ENCODE measurements at regions not wholly inside any gene's neighbourhood (a gene's known extent, or its start where the extent isn't known, plus 50 kb on each side); places are given as distances from the start of the nearest gene placed in this dataset.

- Histone ChIP-seq H3K36me3 (ENCODE audit: control insufficient read depth, insufficient read depth, low read length) (no peaks in the 10 kb centered on the region), H3K9ac (ENCODE audit: low read length) (no peak overlapping the region), H3K27me3 (ENCODE audit: control insufficient read depth, insufficient read depth, low read length) (no peaks in the 10 kb centered on the region), H3K9me3 (ENCODE audit: control insufficient read depth, low read length) (no peaks in the 10 kb centered on the region), H3K4me1 (ENCODE audit: control insufficient read depth, insufficient read depth, low read length) (no peaks in the 10 kb centered on the region), H3K4me3 (ENCODE audit: low read length) (no peak overlapping the region)
Observed at GRCh38 chr6:4675121-4675520, 101.1 kb upstream of the CDYL start.

- H3K27me3 ChIP-seq (ENCODE audit: control insufficient read depth, insufficient read depth, low read length), result no peaks in the 10 kb centered on the region
Observed at GRCh38 chr6:4673861-4674260, 102.3 kb upstream of the CDYL start.

GRCh38 chr6:4672772-4673171 is 103.4 kb upstream of the CDYL start:
- Histone ChIP-seq H3K4me1 (ENCODE audit: control insufficient read depth, insufficient read depth, low read length) (no peaks in the 10 kb centered on the region), H3K9me3 (ENCODE audit: control insufficient read depth, low read length) (no peaks in the 10 kb centered on the region), H3K4me3 (ENCODE audit: low read length) (no peak overlapping the region), H3K27me3 (ENCODE audit: control insufficient read depth, insufficient read depth, low read length) (no peaks in the 10 kb centered on the region), H3K36me3 (ENCODE audit: control insufficient read depth, insufficient read depth, low read length) (no peaks in the 10 kb centered on the region), H3K9ac (ENCODE audit: low read length) (no peak overlapping the region)

More at GRCh38 chr6:4673861-4674260, 102.3 kb upstream of the CDYL start:
- Histone ChIP-seq H3K36me3 (ENCODE audit: control insufficient read depth, insufficient read depth, low read length) (no peaks in the 10 kb centered on the region), H3K9me3 (ENCODE audit: control insufficient read depth, low read length) (no peaks in the 10 kb centered on the region), H3K4me3 (ENCODE audit: low read length) (no peak overlapping the region), H3K9ac (ENCODE audit: low read length) (no peak overlapping the region), H3K4me1 (ENCODE audit: control insufficient read depth, insufficient read depth, low read length) (no peaks in the 10 kb centered on the region)

GRCh38 chr6:4671587-4672115 is 104.6 kb upstream of the CDYL start:
- H3K27me3 ChIP-seq (ENCODE audit: control insufficient read depth, insufficient read depth, low read length), result no peaks in the 10 kb centered on the region
- no peak overlapping the region for H3K9ac ChIP-seq (ENCODE audit: low read length)
- H3K4me3 ChIP-seq (ENCODE audit: low read length), result no peak overlapping the region
- no peaks in the 10 kb centered on the region for H3K9me3 ChIP-seq (ENCODE audit: control insufficient read depth, low read length)
- H3K36me3 ChIP-seq (ENCODE audit: control insufficient read depth, insufficient read depth, low read length), result no peaks in the 10 kb centered on the region
- H3K4me1 ChIP-seq (ENCODE audit: control insufficient read depth, insufficient read depth, low read length), result no peaks in the 10 kb centered on the region

GRCh38 chr6:4670824-4671409 is 105.3 kb upstream of the CDYL start:
- Histone ChIP-seq H3K36me3 (ENCODE audit: control insufficient read depth, insufficient read depth, low read length) (no peaks in the 10 kb centered on the region), H3K9ac (ENCODE audit: low read length) (no peak overlapping the region), H3K4me3 (ENCODE audit: low read length) (no peak overlapping the region), H3K9me3 (ENCODE audit: control insufficient read depth, low read length) (no peaks in the 10 kb centered on the region), H3K4me1 (ENCODE audit: control insufficient read depth, insufficient read depth, low read length) (no peaks in the 10 kb centered on the region), H3K27me3 (ENCODE audit: control insufficient read depth, insufficient read depth, low read length) (no peaks in the 10 kb centered on the region)

- Histone ChIP-seq H3K9ac (ENCODE audit: low read length) (no peak overlapping the region), H3K36me3 (ENCODE audit: control insufficient read depth, insufficient read depth, low read length) (no peaks in the 10 kb centered on the region), H3K4me3 (ENCODE audit: low read length) (no peak overlapping the region), H3K4me1 (ENCODE audit: control insufficient read depth, insufficient read depth, low read length) (no peaks in the 10 kb centered on the region), H3K27me3 (ENCODE audit: control insufficient read depth, insufficient read depth, low read length) (no peaks in the 10 kb centered on the region), H3K9me3 (ENCODE audit: control insufficient read depth, low read length) (no peaks in the 10 kb centered on the region)
Observed at GRCh38 chr6:4670290-4670689, 105.9 kb upstream of the CDYL start.

- no peaks in the 10 kb centered on the region for H3K27me3 ChIP-seq (ENCODE audit: control insufficient read depth, insufficient read depth, low read length)
- no peaks in the 10 kb centered on the region for H3K4me1 ChIP-seq (ENCODE audit: control insufficient read depth, insufficient read depth, low read length)
- no peak overlapping the region for H3K4me3 ChIP-seq (ENCODE audit: low read length)
Observed at GRCh38 chr6:4668271-4669179, 107.7 kb upstream of the CDYL start.

GRCh38 chr6:4667591-4667990 is 108.6 kb upstream of the CDYL start:
- Histone ChIP-seq H3K36me3 (ENCODE audit: control insufficient read depth, insufficient read depth, low read length) (no peaks in the 10 kb centered on the region), H3K9me3 (ENCODE audit: control insufficient read depth, low read length) (no peaks in the 10 kb centered on the region), H3K9ac (ENCODE audit: low read length) (no peak overlapping the region), H3K27me3 (ENCODE audit: control insufficient read depth, insufficient read depth, low read length) (no peaks in the 10 kb centered on the region), H3K4me1 (ENCODE audit: control insufficient read depth, insufficient read depth, low read length) (no peaks in the 10 kb centered on the region), H3K4me3 (ENCODE audit: low read length) (no peak overlapping the region)

More at GRCh38 chr6:4668271-4669179, 107.7 kb upstream of the CDYL start:
- Histone ChIP-seq H3K36me3 (ENCODE audit: control insufficient read depth, insufficient read depth, low read length) (no peaks in the 10 kb centered on the region), H3K9ac (ENCODE audit: low read length) (no peak overlapping the region), H3K9me3 (ENCODE audit: control insufficient read depth, low read length) (no peaks in the 10 kb centered on the region)

GRCh38 chr6:4666886-4667513 is 109.2 kb upstream of the CDYL start:
- Histone ChIP-seq H3K4me3 (ENCODE audit: low read length) (no peak overlapping the region), H3K36me3 (ENCODE audit: control insufficient read depth, insufficient read depth, low read length) (no peaks in the 10 kb centered on the region), H3K9me3 (ENCODE audit: control insufficient read depth, low read length) (no peaks in the 10 kb centered on the region), H3K9ac (ENCODE audit: low read length) (no peak overlapping the region), H3K27me3 (ENCODE audit: control insufficient read depth, insufficient read depth, low read length) (no peaks in the 10 kb centered on the region), H3K4me1 (ENCODE audit: control insufficient read depth, insufficient read depth, low read length) (no peaks in the 10 kb centered on the region)

- Histone ChIP-seq H3K9me3 (ENCODE audit: control insufficient read depth, low read length) (no peaks in the 10 kb centered on the region), H3K36me3 (ENCODE audit: control insufficient read depth, insufficient read depth, low read length) (no peaks in the 10 kb centered on the region), H3K4me3 (ENCODE audit: low read length) (no peak overlapping the region), H3K4me1 (ENCODE audit: control insufficient read depth, insufficient read depth, low read length) (no peaks in the 10 kb centered on the region), H3K9ac (ENCODE audit: low read length) (no peak overlapping the region), H3K27me3 (ENCODE audit: control insufficient read depth, insufficient read depth, low read length) (no peaks in the 10 kb centered on the region)
Observed at GRCh38 chr6:4665489-4666417, 110.5 kb upstream of the CDYL start.

- Histone ChIP-seq H3K27me3 (ENCODE audit: control insufficient read depth, insufficient read depth, low read length) (no peaks in the 10 kb centered on the region), H3K4me3 (ENCODE audit: low read length) (no peak overlapping the region), H3K36me3 (ENCODE audit: control insufficient read depth, insufficient read depth, low read length) (no peaks in the 10 kb centered on the region), H3K9me3 (ENCODE audit: control insufficient read depth, low read length) (no peaks in the 10 kb centered on the region), H3K9ac (ENCODE audit: low read length) (no peak overlapping the region), H3K4me1 (ENCODE audit: control insufficient read depth, insufficient read depth, low read length) (no peaks in the 10 kb centered on the region)
Observed at GRCh38 chr6:4664911-4665310, 111.3 kb upstream of the CDYL start.

All from mucosa of stomach (tissue), 1 donor.